GM23248 (cell line): ENCODE measurements at regions not wholly inside any gene's neighbourhood (a gene's known extent, or its start where the extent isn't known, plus 50 kb on each side); places are given as distances from the start of the nearest gene placed in this dataset.
A peak's percentile ranks its signal among the peaks of the same experiment; 100 is the strongest.

Experiments used
- DNase-seq: peaks from one replicate; pipeline ENCODE4 v3.0.0-alpha.2; 2015
- H2AFZ ChIP-seq: fragments of 200-600 bp; sonication (generic); 2 replicates; pipeline ENCODE4 v1.6.1; 2016; ENCODE audit warnings: antibody characterized with exemption
- H3F3A ChIP-seq: fragments of 200-600 bp; sonication (generic); 2 replicates; pipeline ENCODE4 v1.6.1; 2016; ENCODE audit warnings: mild to moderate bottlenecking, antibody characterized with exemption, mixed run types; ENCODE audit not compliant: insufficient read depth
- H3K27ac ChIP-seq: fragments of 200-600 bp; sonication (generic); 2 replicates; pipeline ENCODE4 v1.5.1; 2016; ENCODE audit warnings: mild to moderate bottlenecking
- H3K27me3 ChIP-seq: fragments of 200-600 bp; sonication (generic); replicated peaks from 2 replicates; pipeline ENCODE4 v1.6.1; 2016; ENCODE audit warnings: mild to moderate bottlenecking; ENCODE audit not compliant: insufficient read depth
- H3K36me3 ChIP-seq: fragments of 200-600 bp; sonication (generic); 2 replicates; pipeline ENCODE4 v1.6.1; 2016; ENCODE audit warnings: low read depth, mild to moderate bottlenecking
- H3K4me1 ChIP-seq: fragments of 200-600 bp; sonication (generic); 2 replicates; pipeline ENCODE4 v1.6.1; 2016; ENCODE audit warnings: mild to moderate bottlenecking; ENCODE audit not compliant: insufficient read depth
- H3K4me2 ChIP-seq: fragments of 200-600 bp; sonication (generic); one replicate; pipeline ENCODE4 v1.6.1; 2016; ENCODE audit warnings: mild to moderate bottlenecking; ENCODE audit not compliant: unreplicated experiment
- H3K4me3 ChIP-seq: fragments of 200-600 bp; sonication (generic); 2 replicates; pipeline ENCODE4 v1.5.1; 2016; ENCODE audit warnings: mild to moderate bottlenecking
- H3K79me2 ChIP-seq: fragments of 200-600 bp; sonication (generic); 2 replicates; pipeline ENCODE4 v1.6.1; 2016; ENCODE audit warnings: mild to moderate bottlenecking; ENCODE audit not compliant: insufficient read depth
- H3K9ac ChIP-seq: fragments of 200-600 bp; sonication (generic); 2 replicates; pipeline ENCODE4 v1.6.1; 2016; ENCODE audit warnings: mild to moderate bottlenecking
- H3K9me2 ChIP-seq: fragments of 200-600 bp; sonication (generic); 2 replicates; pipeline ENCODE4 v1.6.1; 2016; ENCODE audit warnings: mixed run types, mild to moderate bottlenecking, moderate library complexity; ENCODE audit not compliant: insufficient read depth
- H3K9me3 ChIP-seq: fragments of 200-600 bp; sonication (generic); one replicate; pipeline ENCODE4 v1.6.1; 2017; ENCODE audit warnings: low read depth
- H4K20me1 ChIP-seq: fragments of 200-600 bp; sonication (generic); 2 replicates; pipeline ENCODE4 v1.6.0; 2016; ENCODE audit not compliant: insufficient read depth
- EZH2 ChIP-seq: fragments of 200-600 bp; sonication (generic); IDR thresholded peaks from 2 replicates; pipeline ENCODE4 v1.6.1; 2018; ENCODE audit warnings: antibody characterized with exemption, mild to moderate bottlenecking; ENCODE audit not compliant: insufficient read depth, poor library complexity, severe bottlenecking
- EZH2phosphoT487 ChIP-seq: fragments of 200-600 bp; sonication (generic); IDR thresholded peaks from 2 replicates; pipeline ENCODE4 v1.6.1; 2018; ENCODE audit warnings: antibody characterized with exemption, moderate library complexity, mild to moderate bottlenecking, low read depth; ENCODE audit not compliant: insufficient read depth
- whole genome bisulfite sequencing, 2 experiments: methylation state at CpG; one replicate each; pipeline ENCODE4 v1.1.6; 2015 to 2017; ENCODE audit warnings: low lambda C conversion rate in 2 of 2, low coverage in 1 of 2; ENCODE audit errors: missing lambda C conversion rate in 2 of 2; 5-methylcytosine and 5-hydroxymethylcytosine counted together
- in situ Hi-C: fragments of 300-500 bp; cut with MboI; formaldehyde crosslinking; loops from 2 replicates; pipeline ENCODE4 v1.15.0; 2020

- H3K36me3 ChIP-seq, result no peaks in the 10 kb centered on the region
- H3K4me1 ChIP-seq, result no peaks in the 10 kb centered on the region
- H3K27me3 ChIP-seq, result no peaks in the 10 kb centered on the region
- H4K20me1 ChIP-seq, result no peaks in the 10 kb centered on the region
- no peaks in the 10 kb centered on the region for H3K9me2 ChIP-seq
- H3K9me3 ChIP-seq, result no peaks in the 10 kb centered on the region
- in situ Hi-C loops, result no loop called here
- 54% methylated on average over 2 of the region's 2 CpGs for WGBS, 2 experiments
- H3K4me3 ChIP-seq, result no peak overlapping the region
- DNase-seq, result no peak
- no peaks in the 10 kb centered on the region for H3K79me2 ChIP-seq
- no peaks in the 10 kb centered on the region for H3F3A ChIP-seq
- H3K9ac ChIP-seq, result no peak overlapping the region
- no peak overlapping the region for H2AFZ ChIP-seq
- no peak overlapping the region for H3K27ac ChIP-seq
- TF ChIP-seq EZH2, result no peak
- no peak for TF ChIP-seq EZH2phosphoT487
- H3K4me2 ChIP-seq, result no peak overlapping the region
These were observed 575.6 kb upstream of the GRAMD2B start for GRCh38 chr5:125847561-125847960.

- H3K4me2 ChIP-seq, result no peak overlapping the region
- TF ChIP-seq EZH2 (no peak), EZH2phosphoT487 (no peak)
- DNase-seq, result no peak
These were observed 574.5 kb upstream of the GRAMD2B start for GRCh38 chr5:125848751-125849150.

GRCh38 chr5:125856949-125857348 is 566.3 kb upstream of the GRAMD2B start:
- TF ChIP-seq EZH2phosphoT487, result no peak
- no peak for TF ChIP-seq EZH2
- H3K4me1 ChIP-seq, result no peaks in the 10 kb centered on the region
- no peaks in the 10 kb centered on the region for H3F3A ChIP-seq
- in situ Hi-C loops, result no loop called here
- H3K36me3 ChIP-seq, result no peaks in the 10 kb centered on the region
- H3K9ac ChIP-seq, result no peak overlapping the region
- no peak overlapping the region for H3K4me2 ChIP-seq
- H3K27me3 ChIP-seq, result no peaks in the 10 kb centered on the region
- WGBS, 2 experiments, result 34 to 42% methylated on average over 3 of the region's 3 CpGs
- H3K4me3 ChIP-seq, result no peak overlapping the region
- no peaks in the 10 kb centered on the region for H4K20me1 ChIP-seq
- H3K9me3 ChIP-seq, result no peaks in the 10 kb centered on the region
- no peak overlapping the region for H2AFZ ChIP-seq
- H3K27ac ChIP-seq, result no peak overlapping the region
- no peaks in the 10 kb centered on the region for H3K79me2 ChIP-seq
- DNase-seq, result no peak
- no peaks in the 10 kb centered on the region for H3K9me2 ChIP-seq

More at GRCh38 chr5:125848751-125849150, 574.5 kb upstream of the GRAMD2B start:
- Histone ChIP-seq H3K79me2 (no peaks in the 10 kb centered on the region), H3K36me3 (no peaks in the 10 kb centered on the region), H2AFZ (no peak overlapping the region), H3K9me2 (no peaks in the 10 kb centered on the region), H4K20me1 (no peaks in the 10 kb centered on the region), H3K27me3 (no peaks in the 10 kb centered on the region), H3K9me3 (no peaks in the 10 kb centered on the region), H3K27ac (no peak overlapping the region), H3K4me1 (no peaks in the 10 kb centered on the region), H3K9ac (no peak overlapping the region), H3F3A (no peaks in the 10 kb centered on the region), H3K4me3 (no peak overlapping the region)
- WGBS, 2 experiments, result 63 to 64% methylated on average over 2 of the region's 2 CpGs
- in situ Hi-C loops, result no loop called here

- no peaks in the 10 kb centered on the region for H3K9me2 ChIP-seq
- no peaks in the 10 kb centered on the region for H3K4me1 ChIP-seq
- WGBS, 2 experiments, result 88 to 91% methylated on average over 2 of the region's 2 CpGs
- H3K27me3 ChIP-seq, result no peaks in the 10 kb centered on the region
- H3K4me2 ChIP-seq, result no peak overlapping the region
- no peak for TF ChIP-seq EZH2phosphoT487
- no peak for TF ChIP-seq EZH2
- H3K9me3 ChIP-seq, result no peaks in the 10 kb centered on the region
- H3K27ac ChIP-seq, result no peak overlapping the region
- no peaks in the 10 kb centered on the region for H4K20me1 ChIP-seq
- H3K36me3 ChIP-seq, result no peaks in the 10 kb centered on the region
- no peak overlapping the region for H2AFZ ChIP-seq
- DNase-seq, result no peak
- H3K79me2 ChIP-seq, result no peaks in the 10 kb centered on the region
- in situ Hi-C loops, result no loop called here
- H3F3A ChIP-seq, result no peaks in the 10 kb centered on the region
- no peak overlapping the region for H3K4me3 ChIP-seq
- H3K9ac ChIP-seq, result no peak overlapping the region
These were observed 559.6 kb upstream of the GRAMD2B start for GRCh38 chr5:125863579-125863978.

GRCh38 chr5:125865166-125865815 is 557.9 kb upstream of the GRAMD2B start:
- Histone ChIP-seq H3F3A (no peaks in the 10 kb centered on the region), H3K27ac (no peak overlapping the region), H3K4me3 (no peak overlapping the region), H3K79me2 (no peaks in the 10 kb centered on the region), H2AFZ (no peak overlapping the region), H3K4me2 (no peak overlapping the region), H3K27me3 (no peaks in the 10 kb centered on the region), H3K9me3 (no peaks in the 10 kb centered on the region), H4K20me1 (no peaks in the 10 kb centered on the region), H3K9me2 (no peaks in the 10 kb centered on the region), H3K4me1 (0 out of 2 replicates have a peak, but pooled peaks cover 4% of the 10 kb centered on the region), H3K36me3 (no peaks in the 10 kb centered on the region), H3K9ac (no peak overlapping the region)
- WGBS, 2 experiments, result 24 to 29% methylated on average over 4 of the region's 4 CpGs
- TF ChIP-seq EZH2phosphoT487 (no peak), EZH2 (no peak)
- in situ Hi-C loops, result no loop called here
- DNase-seq, result peak; percentile 43
